ENCODE measurements at regions not wholly inside any gene's neighbourhood (a gene's known extent, or its start where the extent isn't known, plus 50 kb on each side); places are given as distances from the start of the nearest gene placed in this dataset.

DNA sequence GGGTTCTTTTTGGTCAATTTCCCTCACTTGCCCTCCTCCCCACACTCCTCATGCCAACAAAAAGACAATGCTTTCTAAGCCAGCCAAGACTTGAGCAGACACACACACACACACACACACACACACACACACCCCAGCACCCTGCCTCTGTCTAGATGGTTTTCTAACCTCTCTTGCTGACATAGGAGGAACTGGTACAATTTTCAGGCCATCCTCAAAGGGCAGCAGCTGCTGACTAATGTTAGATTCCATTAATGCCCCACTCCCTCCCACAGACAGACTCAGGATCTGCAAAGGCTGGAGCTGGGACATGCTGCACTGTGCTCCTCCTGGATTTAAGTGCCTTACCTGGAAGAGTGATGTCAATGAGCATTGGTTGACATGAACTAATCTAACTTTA is 438.4 kb downstream of the OCA2 start:
- TF ChIP-seq BHLHE40 (IDR thresholded peaks at IDR 0.05; ENCODE audit: borderline replicate concordance) (no peak), L3MBTL2 (conservative IDR thresholded peaks at IDR 0.05) (no peak), NFRKB (IDR thresholded peaks at IDR 0.05) (no peak), SP1 (IDR thresholded peaks at IDR 0.05) (no peak), ARNT (IDR thresholded peaks at IDR 0.05) (no peak), FOXK2 (IDR thresholded peaks at IDR 0.05) (no peak), FOXM1 (IDR thresholded peaks at IDR 0.05; ENCODE audit: borderline replicate concordance) (no peak), FOXA1 (IDR thresholded peaks at IDR 0.05) (no peak), TARDBP (IDR thresholded peaks at IDR 0.05) (no peak), LEF1 (IDR thresholded peaks at IDR 0.05; ENCODE audit: borderline replicate concordance) (no peak), ELF4 (IDR thresholded peaks at IDR 0.05) (no peak), ZNF384 (IDR thresholded peaks at IDR 0.05) (no peak)
- TF ChIP-seq, protein P1, sequence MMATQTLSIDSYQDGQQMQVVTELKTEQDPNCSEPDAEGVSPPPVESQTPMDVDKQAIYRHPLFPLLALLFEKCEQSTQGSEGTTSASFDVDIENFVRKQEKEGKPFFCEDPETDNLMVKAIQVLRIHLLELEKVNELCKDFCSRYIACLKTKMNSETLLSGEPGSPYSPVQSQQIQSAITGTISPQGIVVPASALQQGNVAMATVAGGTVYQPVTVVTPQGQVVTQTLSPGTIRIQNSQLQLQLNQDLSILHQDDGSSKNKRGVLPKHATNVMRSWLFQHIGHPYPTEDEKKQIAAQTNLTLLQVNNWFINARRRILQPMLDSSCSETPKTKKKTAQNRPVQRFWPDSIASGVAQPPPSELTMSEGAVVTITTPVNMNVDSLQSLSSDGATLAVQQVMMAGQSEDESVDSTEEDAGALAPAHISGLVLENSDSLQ (IDR thresholded peaks at IDR 0.05): no peak

Measured in HEK293T (cell line).